Colonic mucosa (tissue), 4 donors: ENCODE measurements at regions not wholly inside any gene's neighbourhood (a gene's known extent, or its start where the extent isn't known, plus 50 kb on each side); places are given as distances from the start of the nearest gene placed in this dataset.

Source experiments
- DNase-seq: peaks from one replicate; pipeline ENCODE4 v3.0.0-alpha.2; 2020
- H3K27ac ChIP-seq: fragments of 200-600 bp; one replicate; pipeline ENCODE4 v1.8.0; 2021
- H3K27me3 ChIP-seq: fragments of 200-600 bp; one replicate; pipeline ENCODE4 v1.8.0; 2021
- H3K36me3 ChIP-seq: fragments of 200-600 bp; one replicate; pipeline ENCODE4 v1.8.0; 2021
- H3K4me1 ChIP-seq: fragments of 200-600 bp; one replicate; pipeline ENCODE4 v1.8.0; 2021; ENCODE audit warnings: mild to moderate bottlenecking
- H3K4me3 ChIP-seq: fragments of 200-600 bp; one replicate; pipeline ENCODE4 v1.8.0; 2021
- H3K9ac ChIP-seq, 2 donors: one replicate each; pipeline ENCODE4 v1.7.0; 2013; ENCODE audit warnings: control low read depth in 2 of 2, low read depth in 2 of 2, low read length in 2 of 2
- H3K9me3 ChIP-seq: fragments of 200-600 bp; one replicate; pipeline ENCODE4 v1.8.0; 2021
- CTCF ChIP-seq: fragments of 200-600 bp; IDR thresholded peaks from one replicate; pipeline ENCODE4 v1.8.0; 2022; ENCODE audit warnings: antibody characterized with exemption, mild to moderate bottlenecking
- intact Hi-C: fragments of 100-400 bp; cut with DNase I; formaldehyde crosslinking; loops from one replicate; pipeline ENCODE4 v1.14.1; 2022
- donor health status: healthy.
- donor health status: DM: no; HTN: no; CAD: no.
- donor health status: DM: no; HTN: no; CAD: no.

- no peak overlapping the region for H3K4me3 ChIP-seq
- no peak for TF ChIP-seq CTCF
- no peaks in the 10 kb centered on the region for H3K9me3 ChIP-seq
- H3K27ac ChIP-seq: no peak overlapping the region
- intact Hi-C loops: no loop called here
- H3K27me3 ChIP-seq: no peaks in the 10 kb centered on the region
- H3K36me3 ChIP-seq: no peaks in the 10 kb centered on the region
- DNase-seq: no peak
- no peaks in the 10 kb centered on the region for H3K4me1 ChIP-seq
- no peak overlapping the region for H3K9ac ChIP-seq
Observed at GRCh38 chr3:481680-482079, 285.1 kb downstream of the CHL1 start.

GRCh38 chr3:482479-482878 is 285.9 kb downstream of the CHL1 start:
- H3K9ac ChIP-seq: no peak overlapping the region
- intact Hi-C loops: no loop called here
- no peak for TF ChIP-seq CTCF
- no peaks in the 10 kb centered on the region for H3K36me3 ChIP-seq
- H3K9me3 ChIP-seq: no peaks in the 10 kb centered on the region
- no peak for DNase-seq
- H3K27me3 ChIP-seq: no peaks in the 10 kb centered on the region
- no peaks in the 10 kb centered on the region for H3K4me1 ChIP-seq
- H3K4me3 ChIP-seq: no peak overlapping the region
- no peak overlapping the region for H3K27ac ChIP-seq

- H3K9ac ChIP-seq: no peak overlapping the region
- H3K27ac ChIP-seq: no peak overlapping the region
- H3K4me3 ChIP-seq: no peak overlapping the region
- intact Hi-C loops: no loop called here
- H3K27me3 ChIP-seq: no peaks in the 10 kb centered on the region
- DNase-seq: no peak
- H3K4me1 ChIP-seq: no peaks in the 10 kb centered on the region
- H3K9me3 ChIP-seq: no peaks in the 10 kb centered on the region
- no peaks in the 10 kb centered on the region for H3K36me3 ChIP-seq
- TF ChIP-seq CTCF: no peak
Observed at GRCh38 chr3:484341-484740, 287.8 kb downstream of the CHL1 start.

- intact Hi-C loops: no loop called here
- Histone ChIP-seq H3K9me3 (no peaks in the 10 kb centered on the region), H3K9ac (no peak overlapping the region), H3K4me1 (no peaks in the 10 kb centered on the region), H3K4me3 (no peak overlapping the region), H3K27ac (no peak overlapping the region), H3K27me3 (no peaks in the 10 kb centered on the region), H3K36me3 (no peaks in the 10 kb centered on the region)
- DNase-seq: no peak
- TF ChIP-seq CTCF: no peak
Observed at GRCh38 chr3:487614-488013, 291.1 kb downstream of the CHL1 start.

- Histone ChIP-seq H3K9ac (no peak overlapping the region), H3K36me3 (no peaks in the 10 kb centered on the region), H3K4me3 (no peak overlapping the region), H3K4me1 (no peaks in the 10 kb centered on the region), H3K27me3 (no peaks in the 10 kb centered on the region), H3K27ac (no peak overlapping the region), H3K9me3 (no peaks in the 10 kb centered on the region)
- intact Hi-C loops: no loop called here
- DNase-seq: no peak
- no peak for TF ChIP-seq CTCF
Observed at GRCh38 chr3:492586-493316, 296.2 kb downstream of the CHL1 start.
